NCI-H1092 (cell line): ENCODE measurements at regions not wholly inside any gene's neighbourhood (a gene's known extent, or its start where the extent isn't known, plus 50 kb on each side); places are given as distances from the start of the nearest gene placed in this dataset.

Experiments
- DNase-seq: peaks from one replicate; lab custom pipeline; 2025; lab: John Stamatoyannopoulos, UW

DNA sequence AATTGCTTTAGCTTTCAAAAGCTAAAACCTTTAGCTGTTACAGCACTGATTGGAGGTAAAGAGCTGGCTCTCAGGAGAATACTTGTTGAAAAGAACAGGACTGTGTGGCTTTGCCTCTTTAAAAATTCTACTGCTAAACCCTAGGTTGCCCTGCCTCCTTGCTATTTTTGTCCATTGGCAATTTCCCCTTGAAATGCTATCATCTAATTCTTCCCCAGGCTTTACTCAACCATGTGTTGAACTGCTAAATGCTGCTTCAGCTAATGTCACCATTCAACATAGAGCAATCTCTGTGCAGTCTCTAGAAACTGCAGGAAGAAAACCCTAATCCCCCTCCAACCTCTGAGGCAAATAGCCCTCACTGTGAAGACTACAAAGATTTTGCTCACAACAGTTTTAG lies 203.7 kb upstream of the ARX start:
- no peak for DNase-seq

DNA sequence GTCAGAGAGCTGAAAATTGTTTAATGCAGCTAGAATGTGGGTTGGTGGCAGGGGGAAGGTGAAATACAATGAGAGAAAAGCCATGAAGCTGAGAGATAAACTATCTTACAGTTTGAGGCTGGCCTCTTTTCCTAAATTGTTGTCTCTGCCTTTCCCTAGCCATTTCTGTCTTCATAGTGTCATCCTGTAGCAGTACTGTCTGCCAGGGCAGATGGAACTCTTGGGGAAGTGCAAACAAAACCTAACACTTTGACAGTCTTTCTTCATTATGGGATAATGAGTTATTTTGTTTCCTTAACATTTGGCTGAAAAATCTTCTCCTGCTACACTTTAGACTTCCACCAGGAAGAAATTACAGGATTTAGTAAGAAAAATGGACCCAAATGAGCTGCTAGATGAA lies 197.8 kb upstream of the ARX start:
- DNase-seq: no peak

DNA sequence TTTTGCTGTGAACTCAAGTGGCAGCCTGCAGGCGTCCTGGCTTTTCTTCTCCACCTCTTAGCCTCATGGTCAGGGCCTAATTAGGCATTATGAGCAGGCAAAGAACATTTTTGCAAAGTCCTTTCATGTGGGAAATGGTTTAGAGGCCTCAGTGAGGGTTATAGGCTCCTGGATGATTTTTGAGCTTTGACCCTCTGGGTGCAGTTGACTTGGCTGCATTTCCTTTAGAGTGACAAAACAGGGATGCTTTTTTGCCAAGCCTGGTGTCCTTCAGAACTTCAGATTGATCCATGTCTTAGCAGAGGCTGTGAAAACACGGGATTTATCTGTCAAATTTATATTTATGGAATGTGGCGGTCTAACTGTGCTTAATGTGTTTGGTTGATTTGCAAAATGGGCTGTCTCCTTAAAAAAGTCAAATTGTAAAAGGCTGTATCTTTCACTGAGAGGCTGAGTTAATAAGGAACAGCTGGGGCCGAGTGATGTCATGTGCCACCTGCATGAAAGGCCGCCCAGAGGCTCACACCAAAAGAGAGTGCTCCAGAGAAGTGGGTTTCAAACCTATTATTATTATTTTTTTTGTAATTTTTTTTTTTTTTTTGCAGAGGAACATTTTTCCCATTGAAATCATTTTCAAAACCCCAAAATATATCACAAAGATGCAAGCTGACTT lies 192.2 kb upstream of the ARX start:
- DNase-seq: no peak

DNA sequence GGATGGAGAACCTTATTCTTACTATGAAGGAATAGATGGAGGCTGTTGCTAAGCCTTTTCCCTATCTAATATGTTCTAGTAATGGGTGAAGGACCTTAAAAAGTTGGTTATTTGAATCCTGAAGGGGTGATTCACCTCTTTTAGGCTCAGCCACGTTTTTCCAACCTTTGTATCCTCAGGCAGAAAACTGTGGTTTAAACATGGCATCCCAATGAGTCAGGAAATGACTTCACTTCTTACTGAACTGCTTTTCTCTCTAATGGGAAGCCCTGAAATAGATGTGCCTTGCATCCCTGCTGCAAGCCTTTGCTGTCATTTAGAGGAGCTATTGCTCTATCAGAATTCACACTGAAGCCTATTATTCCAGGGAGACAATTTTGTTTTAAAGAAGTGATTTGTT lies 191.0 kb upstream of the ARX start:
- DNase-seq: no peak

GRCh38 chrX:25204182-25204581 lies 188.4 kb upstream of the ARX start:
- DNase-seq: no peak

GRCh38 chrX:25202827-25203226 lies 187.1 kb upstream of the ARX start:
- DNase-seq: no peak

DNA sequence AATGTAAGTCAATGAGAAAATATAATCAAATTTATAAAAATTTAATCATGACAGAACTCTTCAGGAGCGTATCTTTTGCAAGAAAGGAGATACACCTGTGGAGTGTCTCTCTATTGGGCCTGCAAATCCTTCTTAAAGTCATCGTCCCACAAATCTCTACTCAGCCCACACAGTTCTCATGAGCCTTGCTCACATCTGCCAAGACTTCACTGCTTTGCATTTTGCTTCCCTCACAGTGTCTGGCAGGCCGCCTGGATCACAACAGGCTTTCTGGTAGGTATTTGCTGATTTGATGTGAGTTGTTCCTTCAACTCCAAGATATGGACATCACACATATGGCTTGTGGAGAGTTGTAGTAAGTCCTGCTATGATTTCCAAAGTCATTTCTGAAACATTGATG lies 183.1 kb upstream of the ARX start:
- no peak for DNase-seq

GRCh38 chrX:25198253-25198652 lies 182.5 kb upstream of the ARX start:
- no peak for DNase-seq

DNA sequence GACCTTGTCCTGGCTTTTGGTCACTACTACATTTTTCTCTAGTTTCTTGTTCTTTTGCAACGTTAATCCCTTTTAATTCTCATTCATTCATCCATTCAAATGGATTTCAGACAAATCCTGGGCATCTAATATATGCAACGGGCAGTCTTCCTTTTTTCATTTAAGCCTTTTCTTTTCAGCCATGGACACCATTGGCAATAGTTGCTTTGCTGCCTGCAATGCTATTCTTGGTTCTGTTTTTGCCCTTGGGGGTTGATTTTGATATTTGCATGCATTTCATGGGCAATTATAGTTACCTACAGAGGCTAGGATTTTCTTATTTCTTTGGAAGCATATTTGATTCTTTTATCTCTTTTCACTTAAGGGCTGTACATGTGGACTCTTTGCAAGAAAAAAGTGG lies 180.5 kb upstream of the ARX start:
- no peak for DNase-seq

- DNase-seq: no peak
Observed at GRCh38 chrX:25191403-25191802, 175.6 kb upstream of the ARX start.

GRCh38 chrX:25181775-25182174 lies 166.0 kb upstream of the ARX start:
- DNase-seq: no peak

GRCh38 chrX:25180242-25180641 lies 164.5 kb upstream of the ARX start:
- no peak for DNase-seq

- no peak for DNase-seq
Observed at GRCh38 chrX:25178555-25178954, 162.8 kb upstream of the ARX start.

- no peak for DNase-seq
Observed at GRCh38 chrX:25175743-25176142, 160.0 kb upstream of the ARX start.

GRCh38 chrX:25175171-25175570 lies 159.4 kb upstream of the ARX start:
- no peak for DNase-seq

DNA sequence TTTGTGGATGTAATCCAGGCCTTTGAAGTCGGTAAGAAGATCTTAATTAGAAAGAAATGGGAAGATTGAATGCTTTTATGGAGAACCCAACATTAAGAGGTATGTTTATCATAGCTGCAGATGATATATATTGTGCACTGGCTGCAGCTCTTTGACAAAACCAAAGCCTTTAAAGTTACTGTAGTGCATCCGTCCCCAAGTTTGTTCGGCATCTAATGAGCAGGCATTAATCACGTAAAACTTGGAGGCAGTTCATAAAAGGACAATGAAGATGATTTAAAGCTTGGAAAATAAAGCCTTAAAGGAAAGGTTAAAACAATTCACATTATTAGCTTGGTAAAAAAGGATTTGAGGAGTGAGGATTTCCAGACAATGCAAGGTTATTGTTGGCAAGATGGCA lies 150.8 kb upstream of the ARX start:
- no peak for DNase-seq

DNA sequence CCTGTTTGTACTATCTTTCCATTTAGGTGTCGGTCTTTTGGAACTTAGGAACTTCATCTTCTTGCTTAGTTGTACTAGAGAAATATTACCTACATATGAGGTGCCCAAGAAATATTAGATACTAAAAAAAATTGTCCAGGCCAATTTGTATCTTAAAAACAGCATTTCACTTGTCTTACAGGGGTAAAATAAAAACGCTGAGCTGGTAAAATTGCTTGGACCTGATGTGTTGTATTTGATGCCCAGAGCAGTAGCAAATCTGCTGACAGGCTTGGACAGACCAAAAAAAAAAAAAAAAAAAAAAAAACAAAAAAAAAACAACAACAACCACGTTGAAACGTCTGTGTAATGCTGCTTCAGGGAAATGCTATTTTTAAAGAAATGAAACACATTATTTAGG lies 150.4 kb upstream of the ARX start:
- DNase-seq: no peak

GRCh38 chrX:25158635-25159034 lies 142.9 kb upstream of the ARX start:
- DNase-seq: no peak

GRCh38 chrX:25156832-25157231 lies 141.1 kb upstream of the ARX start:
- no peak for DNase-seq

DNA sequence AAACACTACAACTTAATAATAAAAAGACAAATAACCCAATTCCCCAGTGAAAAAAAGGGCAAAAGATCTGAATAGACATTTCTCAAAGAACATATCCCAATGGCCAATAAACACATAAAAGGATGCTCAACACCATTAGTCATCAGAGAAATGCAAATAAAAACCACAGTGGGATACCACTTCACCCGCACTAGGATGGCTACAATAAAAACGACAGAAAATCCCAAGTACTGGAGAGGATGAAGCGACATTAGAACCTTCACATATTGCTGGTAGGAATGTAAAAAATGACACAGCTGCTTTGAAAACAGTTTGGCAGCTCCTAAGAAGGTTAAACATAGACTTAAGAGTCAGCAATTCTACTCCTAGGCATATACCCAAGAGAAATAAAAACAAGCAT lies 140.6 kb upstream of the ARX start:
- no peak for DNase-seq

DNA sequence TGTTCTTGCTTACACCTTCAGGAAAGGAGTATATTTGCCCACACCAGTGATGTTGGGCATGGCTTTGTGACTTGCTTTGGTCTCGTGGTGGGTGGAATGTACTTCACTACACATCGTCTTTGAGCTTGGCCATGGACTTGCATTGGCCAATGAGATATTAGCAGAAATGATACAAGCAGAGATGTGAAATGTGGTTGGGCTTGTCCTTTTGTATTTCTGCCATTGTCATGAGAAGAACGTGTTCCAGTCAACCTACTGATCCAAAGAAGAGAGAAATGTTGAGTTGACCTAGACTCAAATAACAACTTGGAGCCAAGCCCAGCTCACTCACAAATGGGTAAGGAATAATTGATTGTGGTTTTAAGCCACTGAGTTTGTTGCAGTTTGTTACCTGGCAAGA lies 138.4 kb upstream of the ARX start:
- DNase-seq: no peak

GRCh38 chrX:25151749-25152148 lies 136.0 kb upstream of the ARX start:
- no peak for DNase-seq

DNA sequence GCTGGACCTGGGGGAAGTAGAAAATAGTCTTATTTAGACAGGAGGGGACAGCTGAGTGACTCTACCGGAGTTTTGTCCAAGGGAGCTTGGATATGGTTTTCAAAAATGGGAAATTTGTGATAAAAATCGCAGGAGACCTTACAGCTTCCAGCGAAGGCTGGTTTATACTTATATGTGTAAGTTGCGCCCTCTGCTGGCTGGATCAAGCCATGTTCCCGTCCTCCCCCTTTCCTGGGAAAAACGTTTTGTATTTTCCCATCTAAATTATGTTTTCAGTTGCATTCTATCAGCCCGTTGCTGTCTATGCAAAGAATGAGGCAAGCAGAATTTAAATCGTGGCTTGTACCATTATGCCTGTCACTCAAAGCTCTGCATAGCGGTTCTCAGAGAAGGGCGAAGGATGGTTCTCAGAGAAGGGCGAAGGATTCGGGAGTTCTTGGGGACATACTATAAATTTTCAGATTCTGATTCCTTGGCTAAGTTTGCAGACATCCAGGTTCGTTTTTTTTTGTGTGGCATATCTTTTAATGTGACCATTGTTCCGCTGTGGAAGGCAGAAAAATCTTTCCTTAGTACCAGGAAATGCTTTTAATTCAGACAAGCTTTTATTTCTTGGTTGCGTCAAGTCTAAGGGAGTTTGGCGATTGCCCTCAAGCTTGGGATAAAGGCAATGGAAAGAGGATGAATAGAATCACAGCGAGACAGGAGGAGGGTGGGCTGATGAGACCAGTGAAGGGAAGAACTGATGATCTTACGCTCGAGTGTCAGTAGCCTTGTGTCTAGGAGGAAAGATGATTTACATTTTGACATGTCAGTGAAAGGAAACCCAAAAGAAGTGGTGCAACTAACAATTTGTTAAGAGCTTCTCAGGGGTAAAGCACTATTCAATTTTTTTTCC lies 128.5 kb upstream of the ARX start:
- DNase-seq: peak; percentile 25

DNA sequence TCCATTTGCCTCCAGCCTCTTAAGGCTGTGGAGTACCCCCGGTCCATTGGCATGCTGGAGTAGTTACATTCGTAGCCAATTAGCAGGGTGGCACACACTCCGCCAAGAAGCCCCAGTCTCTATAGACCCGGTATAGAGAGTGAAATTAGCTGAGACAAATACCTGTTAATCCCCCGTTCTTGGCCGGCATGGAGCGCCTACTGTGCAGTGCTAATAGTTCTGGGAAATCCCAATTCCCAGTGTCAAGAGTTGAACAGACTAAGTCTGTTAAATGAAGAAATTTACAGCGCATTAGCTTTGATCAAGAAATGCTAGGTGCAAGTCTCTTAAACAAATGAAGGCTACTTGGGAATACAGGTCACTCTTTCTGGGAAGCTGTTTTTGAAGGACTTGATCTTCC lies 127.8 kb upstream of the ARX start:
- no peak for DNase-seq
